Frontal cortex (tissue), 3 donors: ENCODE measurements at regions not wholly inside any gene's neighbourhood (a gene's known extent, or its start where the extent isn't known, plus 50 kb on each side); places are given as distances from the start of the nearest gene placed in this dataset.
"Not testable (repeated sequence)": the region's sequence is repeated elsewhere in the genome, so short reads cannot be mapped to it uniquely, and the experiment has no call there.

ENCODE experiments used
- DNase-seq, 2 donors: peaks; one replicate each; pipeline ENCODE4 v3.0.0; 2012; ENCODE audit warnings: low spot score in 2 of 2
- FAIRE-seq: peaks from 2 replicates; lab custom pipeline; 2012; peaks lifted over from hg19 to GRCh38; lab: Jason Lieb, UNC
- donor health status: control.
- donor health status: control.
- donor health status: control.

- FAIRE-seq (no peak), DNase-seq (peak in 1 of 2 donors; percentile 25)
Measured at GRCh38 chr1:181318022-181318857, 165.1 kb upstream of the CACNA1E start.

GRCh38 chr1:181318858-181319235, 164.5 kb upstream of the CACNA1E start:
- DNase-seq = no peak
- no peak for FAIRE-seq

GRCh38 chr1:181319907-181320306, 163.4 kb upstream of the CACNA1E start:
- DNase-seq = no peak
- no peak for FAIRE-seq

- DNase-seq = no peak
- no peak for FAIRE-seq
Measured at GRCh38 chr1:181324797-181325616, 158.3 kb upstream of the CACNA1E start.

- FAIRE-seq = not testable (repeated sequence)
Measured at GRCh38 chr1:181325765-181326164, 157.6 kb upstream of the CACNA1E start.

GRCh38 chr1:181326348-181326747, 157.0 kb upstream of the CACNA1E start:
- no peak for FAIRE-seq

More at GRCh38 chr1:181325765-181326164, 157.6 kb upstream of the CACNA1E start:
- DNase-seq = not testable (repeated sequence)

GRCh38 chr1:181327796-181328195, 155.5 kb upstream of the CACNA1E start:
- DNase-seq (no peak), FAIRE-seq (no peak)

More at GRCh38 chr1:181326348-181326747, 157.0 kb upstream of the CACNA1E start:
- no peak for DNase-seq

GRCh38 chr1:181334724-181335123, 148.6 kb upstream of the CACNA1E start:
- FAIRE-seq (no peak), DNase-seq (no peak)

- no peak for FAIRE-seq
- no peak for DNase-seq
Measured at GRCh38 chr1:181335631-181336030, 147.7 kb upstream of the CACNA1E start.

GRCh38 chr1:181341026-181341632, 142.2 kb upstream of the CACNA1E start:
- DNase-seq = no peak
- FAIRE-seq = no peak

- FAIRE-seq (no peak), DNase-seq (no peak)
Measured at GRCh38 chr1:181344091-181344490, 139.2 kb upstream of the CACNA1E start.

- no peak for FAIRE-seq
- no peak for DNase-seq
Measured at GRCh38 chr1:181345146-181345545, 138.2 kb upstream of the CACNA1E start.

GRCh38 chr1:181347495-181348390, 135.6 kb upstream of the CACNA1E start:
- FAIRE-seq (no peak), DNase-seq (no peak)

- DNase-seq (no peak), FAIRE-seq (no peak)
Measured at GRCh38 chr1:181349512-181349911, 133.8 kb upstream of the CACNA1E start.

- FAIRE-seq = no peak
- DNase-seq = no peak
Measured at GRCh38 chr1:181350131-181350530, 133.2 kb upstream of the CACNA1E start.

GRCh38 chr1:181351740-181352139, 131.6 kb upstream of the CACNA1E start:
- no peak for FAIRE-seq
- no peak for DNase-seq

GRCh38 chr1:181352695-181353094, 130.6 kb upstream of the CACNA1E start:
- no peak for DNase-seq
- no peak for FAIRE-seq

GRCh38 chr1:181353526-181353925, 129.8 kb upstream of the CACNA1E start:
- FAIRE-seq (no peak), DNase-seq (no peak)

- DNase-seq = no peak
- no peak for FAIRE-seq
Measured at GRCh38 chr1:181354865-181355264, 128.5 kb upstream of the CACNA1E start.
